ENCODE measurements at regions not wholly inside any gene's neighbourhood (a gene's known extent, or its start where the extent isn't known, plus 50 kb on each side); places are given as distances from the start of the nearest gene placed in this dataset.

GRCh38 chr10:23643111-23643780, 204.4 kb downstream of the OTUD1 start:
- Histone ChIP-seq H3K56ac (replicated peaks; ENCODE audit: insufficient read length, low read depth, low read length) (no peak overlapping the region), H3K27ac (ENCODE audit: low read depth, low read length) (no peak overlapping the region), H4K91ac (replicated peaks; ENCODE audit: insufficient read length, low read length) (no peak overlapping the region), H3K27me3 (replicated peaks in 1 of 4; ENCODE audit: control insufficient read depth in 3 of 4, extremely low read depth in 1 of 4, insufficient read depth in 3 of 4, low read length in 3 of 4) (no peaks in the 10 kb centered on the region), H4K20me1 (replicated peaks in 1 of 2; ENCODE audit: control insufficient read depth in 1 of 2, insufficient read depth in 2 of 2, low read length in 2 of 2) (no peaks in the 10 kb centered on the region), H3K4me2 (ENCODE audit: insufficient read depth in 1 of 2, low read depth in 2 of 2, low read length in 2 of 2) (no peak overlapping the region), H3K14ac (ENCODE audit: insufficient read length) (no peak overlapping the region), H3K4me1 (replicated peaks in 1 of 4; ENCODE audit: control insufficient read depth in 3 of 4, insufficient read depth in 4 of 4, low read length in 3 of 4) (no peaks in the 10 kb centered on the region), H2BK5ac (ENCODE audit: low read depth, low read length) (no peak overlapping the region), H2AFZ (ENCODE audit: low read length) (no peak overlapping the region), H4K8ac (ENCODE audit: extremely low read depth, insufficient read depth, low read length) (no peak overlapping the region), H3K4ac (replicated peaks; ENCODE audit: insufficient read length, low read depth, low read length) (no peak overlapping the region), H3K79me1 (ENCODE audit: low read depth, low read length) (no peaks in the 10 kb centered on the region), H3K4me3 (ENCODE audit: extremely low read depth in 1 of 4, insufficient read depth in 2 of 4, low read depth in 3 of 4, low read length in 4 of 4) (no peak overlapping the region), H2BK12ac (ENCODE audit: low read depth, low read length) (no peak overlapping the region), H2BK20ac (ENCODE audit: low read length) (no peak overlapping the region), H4K5ac (ENCODE audit: insufficient read length, low read depth, low read length) (no peak overlapping the region), H2BK120ac (replicated peaks; ENCODE audit: low read depth, low read length) (no peak overlapping the region), H3K9ac (replicated peaks in 1 of 4; ENCODE audit: extremely low read depth in 1 of 4, low read depth in 3 of 4, low read length in 3 of 4) (no peak overlapping the region), H3K23me2 (ENCODE audit: low read depth, low read length) (no peaks in the 10 kb centered on the region), H2BK15ac (ENCODE audit: low read length) (no peak overlapping the region), H3K79me2 (ENCODE audit: control insufficient read depth in 1 of 2, insufficient read depth in 2 of 2, low read length in 2 of 2) (no peaks in the 10 kb centered on the region), H3K9me3 (ENCODE audit: insufficient read depth in 2 of 2, low read depth in 1 of 2, low read length in 1 of 2) (no peaks in the 10 kb centered on the region), H3K23ac (ENCODE audit: insufficient read length) (no peak overlapping the region), H3K36me3 (ENCODE audit: control insufficient read depth in 2 of 4, insufficient read depth in 4 of 4, low read length in 3 of 4) (no peaks in the 10 kb centered on the region), H2AK5ac (ENCODE audit: low read depth, low read length) (no peak overlapping the region), H3K18ac (ENCODE audit: extremely low read depth, low read length) (no peak overlapping the region)
- TF ChIP-seq SRF (IDR thresholded peaks at IDR 0.05; ENCODE audit: low read depth, low read length), result peak; percentile 65
- TF ChIP-seq NRF1 (IDR thresholded peaks at IDR 0.05; ENCODE audit: low read depth, low read length), result no peak
- TF ChIP-seq POLR2A (IDR thresholded peaks at IDR 0.05; ENCODE audit: control extremely low read depth in 1 of 2, low read depth in 2 of 2, low read length in 2 of 2), result no peak
- CTCF ChIA-PET (ENCODE audit: partially characterized antibody), result interaction anchor here (0.8 to 1.4 kb wide), 3 partner anchors 11 to 14 kb away, joined by 3 to 7 read pairs (median 4); no protein-coding TSS in a partner anchor
- POLR2A ChIA-PET (ENCODE audit: partially characterized antibody), result no interaction called here
- WGBS, 2 experiments (ENCODE audit: extremely low coverage in 1 of 2, insufficient coverage in 1 of 2, insufficient read length in 1 of 2, insufficient replicate concordance in 2 of 2, low coverage in 1 of 2, low lambda C conversion rate in 2 of 2, missing lambda C conversion rate in 1 of 2), result 77% methylated on average over 4 of the region's 4 CpGs; no CpG with 5 or more reads in 1 of the 2 experiments
- FAIRE-seq (peak; percentile 74), DNase-seq (ENCODE audit: low read depth in 1 of 2, low spot score in 2 of 2) (peak in 1 of 2 experiments; percentile 29)
